H1 (cell line): ENCODE measurements at regions not wholly inside any gene's neighbourhood (a gene's known extent, or its start where the extent isn't known, plus 50 kb on each side); places are given as distances from the start of the nearest gene placed in this dataset.

Source experiments
- CTCF ChIA-PET: fragments of 300-600 bp; sonication (Branson Sonifier 250); formaldehyde crosslinking; loops from one replicate; lab custom pipeline; 2021; ENCODE audit not compliant: partially characterized antibody; lab: Charles Lee
- POLR2A ChIA-PET: fragments of 300-600 bp; sonication (Branson Sonifier 250); formaldehyde crosslinking; loops from one replicate; lab custom pipeline; 2021; ENCODE audit warnings: inconsistent platforms; ENCODE audit not compliant: partially characterized antibody; lab: Charles Lee
- DNase-seq, 2 experiments: peaks; one replicate each; pipeline versions ENCODE4 v3.0.0 to v3.0.0-alpha.2; 2010 to 2022; ENCODE audit warnings: low spot score in 2 of 2, low read depth in 1 of 2, mixed read lengths in 1 of 2
- FAIRE-seq: peaks from 2 replicates; lab custom pipeline; 2011; peaks lifted over from hg19 to GRCh38; lab: Jason Lieb, UNC
- H2AFZ ChIP-seq: 2 replicates; pipeline ENCODE4 v1.8.1; 2012; ENCODE audit warnings: low read length, inconsistent platforms
- H2AK5ac ChIP-seq: 2 replicates; pipeline ENCODE4 v1.6.1; 2013; ENCODE audit warnings: low read depth, low read length
- H2BK120ac ChIP-seq: replicated peaks from 2 replicates; pipeline ENCODE3; 2013; ENCODE audit warnings: low read depth, low read length, inconsistent platforms
- H2BK12ac ChIP-seq: 2 replicates; pipeline ENCODE4 v1.6.1; 2013; ENCODE audit warnings: low read depth, low read length
- H2BK15ac ChIP-seq: 2 replicates; pipeline ENCODE4 v1.6.1; 2013; ENCODE audit warnings: low read length
- H2BK20ac ChIP-seq: 2 replicates; pipeline ENCODE4 v1.6.1; 2013; ENCODE audit warnings: low read length
- H2BK5ac ChIP-seq: 2 replicates; pipeline ENCODE4 v1.6.1; 2013; ENCODE audit warnings: low read depth, low read length
- H3K14ac ChIP-seq: 2 replicates; pipeline ENCODE4 v1.6.1; 2013; ENCODE audit warnings: inconsistent platforms; ENCODE audit not compliant: insufficient read length
- H3K18ac ChIP-seq: 2 replicates; pipeline ENCODE4 v1.6.1; 2013; ENCODE audit warnings: low read length; ENCODE audit errors: extremely low read depth
- H3K23ac ChIP-seq: 2 replicates; pipeline ENCODE4 v1.6.1; 2013; ENCODE audit warnings: inconsistent platforms; ENCODE audit not compliant: insufficient read length
- H3K23me2 ChIP-seq: 2 replicates; pipeline ENCODE4 v1.6.1; 2013; ENCODE audit warnings: low read depth, low read length
- H3K27ac ChIP-seq: 2 replicates; pipeline ENCODE4 v1.6.1; 2011; ENCODE audit warnings: low read depth, low read length, inconsistent platforms
- H3K27me3 ChIP-seq, 4 experiments: replicated peaks in 1 of 4; 1 replicate in 1 of 4; 2 replicates in 3 of 4; pipeline versions ENCODE4 v1.6.1 to v1.8.1; 2011 to 2013; ENCODE audit warnings: low read length in 3 of 4, mild to moderate bottlenecking in 3 of 4, inconsistent platforms in 2 of 4, mixed read lengths in 2 of 4, moderate library complexity in 1 of 4; ENCODE audit not compliant: control insufficient read depth in 3 of 4, insufficient read depth in 3 of 4; ENCODE audit errors: extremely low read depth in 1 of 4
- H3K36me3 ChIP-seq, 4 experiments: 2 replicates each; pipeline versions ENCODE4 v1.6.1 to v1.8.1; 2011 to 2013; ENCODE audit warnings: mild to moderate bottlenecking in 4 of 4, low read length in 3 of 4, moderate library complexity in 2 of 4, control low read depth in 1 of 4, inconsistent platforms in 1 of 4; ENCODE audit not compliant: insufficient read depth in 4 of 4, control insufficient read depth in 2 of 4
- H3K4ac ChIP-seq: replicated peaks from 2 replicates; pipeline ENCODE3; 2013; ENCODE audit warnings: low read length, low read depth, mixed read lengths, inconsistent platforms; ENCODE audit not compliant: insufficient read length
- H3K4me1 ChIP-seq, 4 experiments: replicated peaks in 1 of 4; 1 replicate in 1 of 4; 2 replicates in 3 of 4; pipeline versions ENCODE4 v1.6.1 to v1.8.1; 2011 to 2013; ENCODE audit warnings: low read length in 3 of 4, inconsistent platforms in 2 of 4, mixed read lengths in 1 of 4; ENCODE audit not compliant: insufficient read depth in 4 of 4, control insufficient read depth in 3 of 4
- H3K4me2 ChIP-seq, 2 experiments: 2 replicates each; pipeline versions ENCODE4 v1.6.1 to v1.8.1; 2011 to 2013; ENCODE audit warnings: low read depth in 2 of 2, low read length in 2 of 2, control low read depth in 1 of 2, inconsistent platforms in 1 of 2, mild to moderate bottlenecking in 1 of 2; ENCODE audit not compliant: insufficient read depth in 1 of 2
- H3K4me3 ChIP-seq, 4 experiments: fragments of 200-600, 300-600 bp in 1 of 4; sonication (generic), shearing (Covaris generic), sonication (Bioruptor Twin) in 1 of 4; 2 replicates each; pipeline versions ENCODE4 v1.5.1 to v1.8.1; 2011 to 2016; ENCODE audit warnings: low read length in 4 of 4, low read depth in 3 of 4, control low read depth in 2 of 4, inconsistent platforms in 2 of 4, mild to moderate bottlenecking in 2 of 4, mixed read lengths in 1 of 4, moderate library complexity in 1 of 4; ENCODE audit not compliant: insufficient read depth in 2 of 4; ENCODE audit errors: extremely low read depth in 1 of 4
- H3K56ac ChIP-seq: replicated peaks from 2 replicates; pipeline ENCODE3; 2013; ENCODE audit warnings: low read depth, mild to moderate bottlenecking, mixed read lengths, low read length, inconsistent platforms; ENCODE audit not compliant: insufficient read length
- H3K79me1 ChIP-seq: 2 replicates; pipeline ENCODE4 v1.6.1; 2013; ENCODE audit warnings: low read depth, low read length, control low read depth
- H3K79me2 ChIP-seq, 2 experiments: 2 replicates each; pipeline versions ENCODE4 v1.6.1 to v1.8.1; 2012 to 2013; ENCODE audit warnings: low read length in 2 of 2, mild to moderate bottlenecking in 2 of 2, inconsistent platforms in 1 of 2; ENCODE audit not compliant: insufficient read depth in 2 of 2, control insufficient read depth in 1 of 2
- H3K9ac ChIP-seq, 4 experiments: replicated peaks in 1 of 4; 1 replicate in 1 of 4; 2 replicates in 3 of 4; pipeline versions ENCODE4 v1.6.1 to v1.8.1; 2011 to 2013; ENCODE audit warnings: low read depth in 3 of 4, low read length in 3 of 4, control low read depth in 2 of 4, mild to moderate bottlenecking in 2 of 4, moderate library complexity in 2 of 4, inconsistent platforms in 1 of 4; ENCODE audit errors: extremely low read depth in 1 of 4
- H3K9me3 ChIP-seq, 2 experiments: 2 replicates each; pipeline versions ENCODE4 v1.6.1 to v1.8.1; 2012 to 2013; ENCODE audit warnings: mild to moderate bottlenecking in 2 of 2, moderate library complexity in 2 of 2, control low read depth in 1 of 2, inconsistent platforms in 1 of 2, low read depth in 1 of 2, low read length in 1 of 2, mixed read lengths in 1 of 2; ENCODE audit not compliant: insufficient read depth in 2 of 2
- H4K20me1 ChIP-seq, 2 experiments: replicated peaks in 1 of 2; 2 replicates each; pipeline versions ENCODE3 to v1.8.1; 2011 to 2013; ENCODE audit warnings: inconsistent platforms in 2 of 2, low read length in 2 of 2, mild to moderate bottlenecking in 1 of 2; ENCODE audit not compliant: insufficient read depth in 2 of 2, control insufficient read depth in 1 of 2
- H4K5ac ChIP-seq: 2 replicates; pipeline ENCODE4 v1.6.1; 2013; ENCODE audit warnings: low read length, low read depth, mixed read lengths, inconsistent platforms; ENCODE audit not compliant: insufficient read length
- H4K8ac ChIP-seq: 2 replicates; pipeline ENCODE4 v1.8.0; 2013; ENCODE audit warnings: mild to moderate bottlenecking, moderate library complexity, low read length, inconsistent platforms; ENCODE audit not compliant: insufficient read depth; ENCODE audit errors: extremely low read depth
- H4K91ac ChIP-seq: replicated peaks from 2 replicates; pipeline ENCODE3; 2013; ENCODE audit warnings: low read length, mixed read lengths, inconsistent platforms; ENCODE audit not compliant: insufficient read length
- E2F6 ChIP-seq: IDR thresholded peaks from 2 replicates; pipeline ENCODE4 v1.6.1; 2012; ENCODE audit warnings: inconsistent platforms
- MAFK ChIP-seq: IDR thresholded peaks from 2 replicates; pipeline ENCODE4 v1.6.1; 2012; ENCODE audit warnings: low read depth, mild to moderate bottlenecking, improper control_type of control experiment, low read length
- POU5F1 ChIP-seq: IDR thresholded peaks from 2 replicates; pipeline ENCODE4 v1.6.1; 2011; ENCODE audit warnings: low read depth, mild to moderate bottlenecking, low read length, moderate library complexity
- RBBP5 ChIP-seq: IDR thresholded peaks from 2 replicates; pipeline ENCODE4 v1.7.1; 2012; ENCODE audit warnings: low read depth, mild to moderate bottlenecking, inconsistent platforms, low read length, moderate library complexity, borderline replicate concordance
- YY1 ChIP-seq: IDR thresholded peaks from 2 replicates; pipeline ENCODE4 v1.6.1; 2011; ENCODE audit warnings: low read depth, mild to moderate bottlenecking, low read length
- WGBS, 2 experiments: shearing (Covaris generic) in 1 of 2; methylation state at CpG; one replicate each; pipeline versions ENCODE4 v1.1.6 to v1.1.7; 2013 to 2015; ENCODE audit warnings: low lambda C conversion rate in 2 of 2, mixed read lengths in 2 of 2, inconsistent platforms in 1 of 2, low coverage in 1 of 2, missing lambda C conversion rate in 1 of 2; ENCODE audit not compliant: insufficient replicate concordance in 2 of 2, insufficient coverage in 1 of 2, insufficient read length in 1 of 2; ENCODE audit errors: extremely low coverage in 1 of 2, missing lambda C conversion rate in 1 of 2; 5-methylcytosine and 5-hydroxymethylcytosine counted together

DNA sequence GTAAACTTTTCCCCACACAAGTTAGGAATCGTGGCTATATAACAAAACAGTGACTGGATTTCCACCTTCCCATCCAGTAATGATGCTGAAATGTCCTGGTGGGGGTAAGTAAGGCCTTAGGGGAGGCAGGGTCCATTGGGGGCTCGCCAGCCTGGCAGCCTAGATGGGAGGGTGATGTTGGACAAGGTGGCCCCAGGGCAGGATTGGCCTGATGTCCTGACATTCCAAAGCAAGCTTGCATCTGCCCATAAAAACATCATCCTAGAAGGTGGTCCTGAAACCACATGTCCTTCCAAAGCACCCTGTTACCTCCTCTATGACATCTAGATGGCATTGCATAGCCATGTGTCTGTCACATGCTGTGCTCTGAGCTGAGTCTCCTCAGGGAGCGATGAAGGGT is 54.1 kb upstream of the RAB6C start:
- H2BK15ac ChIP-seq, result no peak overlapping the region
- peaks cover 9% of the 10 kb centered on the region for H3K23me2 ChIP-seq
- CTCF ChIA-PET, result interaction anchor here (1.2 to 5.4 kb wide), 4 partner anchors 15 to 239 kb away, joined by 3 to 30 read pairs (median 3); no protein-coding TSS in a partner anchor
- H3K4me1 ChIP-seq, result peaks cover 0 to 12% (median 5%) of the 10 kb centered on the region in 4 experiments; a peak in 5 of 7 replicates
- H3K14ac ChIP-seq, result no peak overlapping the region
- no peak overlapping the region for H2BK120ac ChIP-seq
- TF ChIP-seq YY1 (no peak), E2F6 (no peak), RBBP5 (no peak), POU5F1 (no peak), MAFK (no peak)
- H4K91ac ChIP-seq, result no peak overlapping the region
- no peaks in the 10 kb centered on the region for H4K20me1 ChIP-seq
- no peak overlapping the region for H3K4ac ChIP-seq
- no peak overlapping the region for H3K9ac ChIP-seq
- H3K9me3 ChIP-seq, result no peaks in the 10 kb centered on the region
- H4K5ac ChIP-seq, result no peak overlapping the region
- peaks cover 0 to 4% (median 3%) of the 10 kb centered on the region in 4 experiments; a peak in 3 of 7 replicates for H3K27me3 ChIP-seq
- H2BK5ac ChIP-seq, result no peak overlapping the region
- POLR2A ChIA-PET, result interaction anchor here (0.7 kb wide), 1 partner anchor 18 kb away, joined by 3 read pairs; no protein-coding TSS in a partner anchor
- no peak overlapping the region for H4K8ac ChIP-seq
- H3K56ac ChIP-seq, result no peak overlapping the region
- no peak overlapping the region for H3K4me3 ChIP-seq
- no peaks in the 10 kb centered on the region for H3K79me2 ChIP-seq
- no peak overlapping the region for H2AK5ac ChIP-seq
- no peak overlapping the region for H2BK12ac ChIP-seq
- no peak for DNase-seq
- no peak overlapping the region for H2BK20ac ChIP-seq
- 56% methylated on average over 3 of the region's 3 CpGs; no CpG with 5 or more reads in 1 of the 2 experiments for WGBS, 2 experiments
- no peak overlapping the region for H3K4me2 ChIP-seq
- no peaks in the 10 kb centered on the region for H3K36me3 ChIP-seq
- H2AFZ ChIP-seq, result no peak overlapping the region
- no peak overlapping the region for H3K18ac ChIP-seq
- FAIRE-seq, result no peak
- H3K79me1 ChIP-seq, result no peaks in the 10 kb centered on the region
- H3K23ac ChIP-seq, result no peak overlapping the region
- H3K27ac ChIP-seq, result no peak overlapping the region
